Spinal cord (tissue), 9 donors: ENCODE measurements at regions not wholly inside any gene's neighbourhood (a gene's known extent, or its start where the extent isn't known, plus 50 kb on each side); places are given as distances from the start of the nearest gene placed in this dataset.

ENCODE experiments used
- DNase-seq, 6 donors: peaks; one replicate each; pipeline versions ENCODE4 v3.0.0 to v3.0.0-alpha.2; 2013 to 2015; ENCODE audit warnings: low spot score in 6 of 6, low read depth in 4 of 6
- H3K27ac ChIP-seq: one replicate; pipeline ENCODE4 v1.5.1; 2013; ENCODE audit warnings: low read depth, low read length, control low read depth
- H3K27me3 ChIP-seq: one replicate; pipeline ENCODE4 v1.6.1; 2013; ENCODE audit warnings: low read length; ENCODE audit not compliant: control insufficient read depth, insufficient read depth
- H3K36me3 ChIP-seq: one replicate; pipeline ENCODE4 v1.6.1; 2013; ENCODE audit warnings: low read length; ENCODE audit not compliant: control insufficient read depth, insufficient read depth
- H3K4me1 ChIP-seq: one replicate; pipeline ENCODE4 v1.6.1; 2013; ENCODE audit warnings: low read length; ENCODE audit not compliant: control insufficient read depth, insufficient read depth
- H3K4me3 ChIP-seq: one replicate; pipeline ENCODE4 v1.5.1; 2013; ENCODE audit warnings: low read depth, low read length, control low read depth
- H3K9me3 ChIP-seq: one replicate; pipeline ENCODE4 v1.6.1; 2013; ENCODE audit warnings: low read length; ENCODE audit not compliant: control insufficient read depth, insufficient read depth
- WGBS: methylation state at CpG from one replicate; pipeline ENCODE4 v1.1.5; 2013; ENCODE audit warnings: missing lambda C conversion rate; ENCODE audit not compliant: insufficient coverage; 5-methylcytosine and 5-hydroxymethylcytosine counted together
- donor health status: healthy.

- WGBS = no CpG with 5 or more reads among the region's 1 CpG
Measured at GRCh38 chr10:5268743-5269142, 72.1 kb downstream of the AKR1C4 start.

GRCh38 chr10:5269791-5270190 is 73.2 kb downstream of the AKR1C4 start:
- peaks cover 3% of the 10 kb centered on the region for H3K9me3 ChIP-seq
- DNase-seq = no peak
- no peak overlapping the region for H3K4me3 ChIP-seq
- H3K27me3 ChIP-seq = no peaks in the 10 kb centered on the region
- no peaks in the 10 kb centered on the region for H3K4me1 ChIP-seq
- H3K27ac ChIP-seq = no peak overlapping the region
- H3K36me3 ChIP-seq = no peaks in the 10 kb centered on the region

More at GRCh38 chr10:5268743-5269142, 72.1 kb downstream of the AKR1C4 start:
- no peaks in the 10 kb centered on the region for H3K36me3 ChIP-seq
- H3K4me3 ChIP-seq = no peak overlapping the region
- no peaks in the 10 kb centered on the region for H3K4me1 ChIP-seq
- no peak overlapping the region for H3K27ac ChIP-seq
- H3K9me3 ChIP-seq = peaks cover 7% of the 10 kb centered on the region
- no peaks in the 10 kb centered on the region for H3K27me3 ChIP-seq
- DNase-seq = no peak

GRCh38 chr10:5271526-5271925 is 74.9 kb downstream of the AKR1C4 start:
- H3K36me3 ChIP-seq = no peaks in the 10 kb centered on the region
- H3K27me3 ChIP-seq = no peaks in the 10 kb centered on the region
- H3K27ac ChIP-seq = no peak overlapping the region
- no peak overlapping the region for H3K4me3 ChIP-seq
- no peak for DNase-seq
- H3K9me3 ChIP-seq = peaks cover under 1% of the 10 kb centered on the region
- no peaks in the 10 kb centered on the region for H3K4me1 ChIP-seq
- no CpG with 5 or more reads among the region's 1 CpG for WGBS

GRCh38 chr10:5272065-5272803 is 75.6 kb downstream of the AKR1C4 start:
- H3K27ac ChIP-seq = no peak overlapping the region
- H3K4me3 ChIP-seq = no peak overlapping the region
- WGBS = no CpG with 5 or more reads among the region's 3 CpGs
- H3K4me1 ChIP-seq = no peaks in the 10 kb centered on the region
- H3K9me3 ChIP-seq = no peaks in the 10 kb centered on the region
- H3K27me3 ChIP-seq = no peaks in the 10 kb centered on the region
- H3K36me3 ChIP-seq = no peaks in the 10 kb centered on the region
- DNase-seq = no peak

GRCh38 chr10:5274795-5275194 is 78.2 kb downstream of the AKR1C4 start:
- WGBS = 83% methylated on average over 2 of the region's 5 CpGs
- no peaks in the 10 kb centered on the region for H3K4me1 ChIP-seq
- DNase-seq = no peak
- H3K27me3 ChIP-seq = no peaks in the 10 kb centered on the region
- no peak overlapping the region for H3K27ac ChIP-seq
- H3K4me3 ChIP-seq = no peak overlapping the region
- no peaks in the 10 kb centered on the region for H3K36me3 ChIP-seq
- H3K9me3 ChIP-seq = no peaks in the 10 kb centered on the region

GRCh38 chr10:5281356-5281755 is 83.4 kb upstream of the UCN3 start:
- H3K27ac ChIP-seq = no peak overlapping the region
- no peaks in the 10 kb centered on the region for H3K9me3 ChIP-seq
- H3K4me3 ChIP-seq = no peak overlapping the region
- no peaks in the 10 kb centered on the region for H3K27me3 ChIP-seq
- no peak for DNase-seq
- no peaks in the 10 kb centered on the region for H3K4me1 ChIP-seq
- 80% methylated on average over 1 of the region's 2 CpGs for WGBS
- H3K36me3 ChIP-seq = no peaks in the 10 kb centered on the region

- Histone ChIP-seq H3K4me3 (no peak overlapping the region), H3K27ac (no peak overlapping the region), H3K27me3 (no peaks in the 10 kb centered on the region), H3K9me3 (no peaks in the 10 kb centered on the region), H3K4me1 (no peaks in the 10 kb centered on the region), H3K36me3 (no peaks in the 10 kb centered on the region)
- 88% methylated on average over 2 of the region's 2 CpGs for WGBS
- no peak for DNase-seq
Measured at GRCh38 chr10:5282137-5282536, 82.6 kb upstream of the UCN3 start.

GRCh38 chr10:5283305-5284158 is 81.2 kb upstream of the UCN3 start:
- Histone ChIP-seq H3K36me3 (no peaks in the 10 kb centered on the region), H3K4me3 (no peak overlapping the region), H3K27me3 (no peaks in the 10 kb centered on the region), H3K27ac (no peak overlapping the region), H3K9me3 (no peaks in the 10 kb centered on the region), H3K4me1 (no peaks in the 10 kb centered on the region)
- peak in 3 of 6 donors; percentile 4 to 34 (median 20) for DNase-seq
- WGBS = 69% methylated on average over 11 of the region's 14 CpGs

GRCh38 chr10:5284311-5285057 is 80.3 kb upstream of the UCN3 start:
- WGBS = 82% methylated on average over 2 of the region's 9 CpGs

More at GRCh38 chr10:5284311-5285057, 80.3 kb upstream of the UCN3 start:
- peak in 1 of 6 donors; percentile 1 for DNase-seq
- no peaks in the 10 kb centered on the region for H3K4me1 ChIP-seq
- H3K9me3 ChIP-seq = no peaks in the 10 kb centered on the region
- H3K27me3 ChIP-seq = no peaks in the 10 kb centered on the region
- no peaks in the 10 kb centered on the region for H3K36me3 ChIP-seq
- no peak overlapping the region for H3K4me3 ChIP-seq
- H3K27ac ChIP-seq = no peak overlapping the region
